NCI-H345 treated with DMSO at 0.1 percent for 48 hours (cell line): ENCODE measurements at regions not wholly inside any gene's neighbourhood (a gene's known extent, or its start where the extent isn't known, plus 50 kb on each side); places are given as distances from the start of the nearest gene placed in this dataset.

ENCODE experiments used
- DNase-seq: peaks from one replicate; lab custom pipeline; 2025; ENCODE audit not compliant: unreplicated experiment; lab: John Stamatoyannopoulos, UW

DNA sequence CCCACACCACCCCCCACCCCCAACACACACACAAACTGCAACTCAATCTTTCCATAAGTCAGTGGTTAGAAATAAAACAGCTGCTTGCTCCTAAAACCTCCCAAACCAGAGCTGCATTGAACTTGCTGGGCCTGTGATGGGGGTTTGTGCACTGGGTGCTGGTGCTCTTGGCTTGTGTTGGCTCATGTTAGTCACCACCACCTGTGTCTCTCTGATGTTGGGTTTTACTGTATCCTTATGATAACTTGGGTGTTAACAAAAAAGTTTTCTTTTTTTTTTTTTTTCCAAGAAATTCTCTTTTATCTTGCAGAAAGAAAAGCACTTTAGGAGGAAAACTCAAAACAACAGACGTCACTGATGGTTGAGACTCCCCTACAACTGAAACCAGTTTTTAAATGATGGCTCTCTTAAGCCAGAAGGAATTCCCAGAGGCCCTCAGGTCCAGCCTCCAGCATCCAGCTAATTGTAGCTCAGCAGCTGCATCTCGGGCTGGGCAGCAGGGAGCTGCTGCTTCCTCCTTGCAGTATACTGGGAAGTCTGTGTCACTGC lies 79.9 kb upstream of the DRD2 start:
- DNase-seq = no peak

DNA sequence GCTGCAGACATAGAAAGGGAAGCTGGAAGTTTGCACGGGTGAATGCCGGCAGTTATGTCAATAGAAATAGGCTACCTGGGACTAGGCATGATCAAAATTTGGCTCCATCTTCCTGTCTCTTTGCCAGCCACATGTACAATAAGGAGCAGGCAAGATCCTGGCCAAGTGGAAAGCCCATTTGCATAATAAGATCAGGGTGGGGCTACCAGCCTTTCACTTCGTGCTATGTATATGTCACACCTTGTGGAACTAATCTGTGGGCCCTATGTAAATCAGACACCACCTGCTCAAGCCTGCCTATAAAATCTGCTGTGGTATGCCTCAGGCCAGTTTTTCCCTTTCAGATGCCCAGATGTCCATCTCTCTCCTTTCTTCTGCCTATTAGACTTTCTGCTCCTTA lies 79.3 kb upstream of the DRD2 start:
- DNase-seq = no peak

DNA sequence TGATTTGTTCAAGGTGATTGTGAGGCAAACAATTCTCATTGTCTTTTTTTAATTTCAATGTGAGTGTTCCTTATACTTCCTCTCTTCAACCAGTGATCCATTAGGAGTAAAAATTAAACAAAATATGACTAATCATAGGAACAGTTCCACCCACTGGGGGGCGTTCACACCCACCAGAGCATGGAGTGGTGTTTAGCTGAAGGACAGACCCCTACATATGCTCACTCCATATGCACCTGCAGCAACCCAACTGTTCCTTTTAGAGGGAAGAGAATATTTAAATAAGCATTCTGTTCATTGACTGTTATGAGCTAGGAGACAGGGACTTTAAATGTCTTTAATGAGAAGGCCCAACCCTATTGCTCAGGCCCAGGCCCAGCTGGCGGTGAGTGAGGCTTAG lies 78.7 kb upstream of the DRD2 start:
- no peak for DNase-seq

DNA sequence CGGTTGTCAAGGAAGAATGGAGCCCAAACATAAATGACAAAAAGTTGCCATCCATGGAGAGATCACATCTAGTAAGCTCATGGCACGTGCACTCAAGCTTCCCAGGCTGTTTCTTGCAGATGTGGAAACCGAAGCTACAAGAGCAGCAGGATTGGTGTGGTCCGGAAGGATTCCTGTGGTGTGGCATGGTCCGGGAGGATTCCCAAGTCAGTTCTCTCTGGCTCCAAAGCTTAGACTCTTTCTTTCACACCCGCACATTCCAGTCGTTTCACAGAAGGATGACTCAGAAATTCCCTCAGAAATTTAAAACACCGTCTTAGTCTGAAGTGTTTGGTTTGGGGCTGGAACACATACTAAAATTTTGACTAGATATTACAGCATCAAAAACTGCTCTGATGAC lies 78.0 kb upstream of the DRD2 start:
- DNase-seq = no peak

DNA sequence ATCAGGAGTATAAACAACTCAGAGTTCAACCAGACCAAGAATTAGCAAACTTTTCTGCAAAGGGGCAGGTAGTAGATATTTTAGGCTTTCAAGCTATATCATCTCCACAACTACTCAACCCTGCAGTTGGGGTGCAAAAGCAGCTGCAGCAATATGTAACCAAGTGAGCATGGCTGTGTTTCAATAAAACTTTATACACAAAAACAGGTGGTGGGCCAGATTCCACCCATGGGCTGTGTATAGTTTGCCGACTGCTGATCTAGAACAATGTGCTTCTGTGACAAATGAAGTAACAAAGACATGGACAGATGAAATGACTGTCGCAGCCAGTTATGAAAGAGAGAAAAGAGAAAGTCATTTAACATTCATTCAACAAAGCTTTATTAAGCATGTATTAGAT lies 77.1 kb upstream of the DRD2 start:
- DNase-seq = no peak

DNA sequence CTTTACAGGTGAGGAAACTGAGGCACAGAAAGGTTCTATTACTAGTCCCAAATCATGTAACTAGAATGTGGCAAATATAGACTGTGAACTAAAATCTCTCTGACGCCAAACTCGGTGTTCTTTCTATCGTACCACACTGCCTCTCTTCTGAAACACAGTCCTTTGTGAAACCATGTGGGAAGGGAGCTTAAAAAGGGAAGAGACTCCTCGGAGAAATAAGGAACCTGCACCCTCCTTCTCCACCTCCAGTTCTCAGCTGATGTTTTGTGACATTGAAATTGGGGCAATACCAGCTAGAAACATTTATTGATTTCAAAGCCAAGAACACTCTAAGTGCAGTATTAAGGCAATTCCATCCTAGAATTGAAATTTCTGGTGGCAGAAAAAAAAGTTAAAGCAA lies 76.4 kb upstream of the DRD2 start:
- no peak for DNase-seq

DNA sequence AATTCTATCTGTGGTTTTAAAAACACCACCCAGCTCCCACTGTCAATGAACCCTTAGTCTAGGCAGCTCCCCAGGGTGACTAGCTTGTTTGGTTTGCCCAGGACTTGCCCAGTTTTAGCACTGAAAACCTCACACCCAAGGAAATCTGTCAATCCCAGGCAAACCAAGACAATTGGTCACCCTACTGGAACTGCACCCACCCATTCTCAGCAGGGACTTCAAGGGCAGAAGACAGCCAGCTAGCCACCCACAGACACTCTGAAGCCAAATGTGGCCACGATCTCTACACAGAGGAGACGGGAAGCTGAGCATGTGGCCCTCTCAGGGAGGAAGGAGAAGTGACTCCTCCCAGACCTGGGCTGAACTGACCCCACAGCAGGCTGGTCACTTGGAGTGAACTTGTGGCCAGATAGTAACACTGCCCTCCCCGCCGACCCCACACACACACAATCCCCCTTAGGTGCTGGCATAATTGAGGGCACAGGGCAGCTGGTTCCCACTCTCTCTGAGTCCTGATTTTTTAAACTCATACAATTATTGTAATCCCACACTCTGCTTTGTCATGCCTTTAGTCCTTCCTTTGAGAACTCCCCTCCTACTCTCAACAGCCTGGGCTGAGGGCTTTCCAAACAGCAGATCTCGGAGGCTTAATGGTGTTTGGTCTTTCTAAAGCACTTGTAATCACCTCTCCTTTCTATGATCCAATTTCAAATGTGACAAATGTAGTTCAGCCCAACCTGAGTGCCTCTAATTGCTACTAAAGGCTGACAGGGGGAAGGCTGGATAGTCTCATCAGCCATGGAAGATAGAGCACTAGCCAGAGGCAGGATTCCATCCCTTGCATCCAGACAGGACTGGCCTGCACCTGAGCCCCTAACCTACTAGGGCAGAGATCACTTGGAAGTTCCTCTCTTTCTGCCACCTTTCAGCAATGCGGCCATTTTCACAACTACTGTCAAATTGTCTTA lies 74.7 kb upstream of the DRD2 start:
- peak; percentile 88 for DNase-seq

GRCh38 chr11:113549061-113549460 lies 73.9 kb upstream of the DRD2 start:
- DNase-seq = no peak

- no peak for DNase-seq
Observed at GRCh38 chr11:113547739-113548138, 72.5 kb upstream of the DRD2 start.

DNA sequence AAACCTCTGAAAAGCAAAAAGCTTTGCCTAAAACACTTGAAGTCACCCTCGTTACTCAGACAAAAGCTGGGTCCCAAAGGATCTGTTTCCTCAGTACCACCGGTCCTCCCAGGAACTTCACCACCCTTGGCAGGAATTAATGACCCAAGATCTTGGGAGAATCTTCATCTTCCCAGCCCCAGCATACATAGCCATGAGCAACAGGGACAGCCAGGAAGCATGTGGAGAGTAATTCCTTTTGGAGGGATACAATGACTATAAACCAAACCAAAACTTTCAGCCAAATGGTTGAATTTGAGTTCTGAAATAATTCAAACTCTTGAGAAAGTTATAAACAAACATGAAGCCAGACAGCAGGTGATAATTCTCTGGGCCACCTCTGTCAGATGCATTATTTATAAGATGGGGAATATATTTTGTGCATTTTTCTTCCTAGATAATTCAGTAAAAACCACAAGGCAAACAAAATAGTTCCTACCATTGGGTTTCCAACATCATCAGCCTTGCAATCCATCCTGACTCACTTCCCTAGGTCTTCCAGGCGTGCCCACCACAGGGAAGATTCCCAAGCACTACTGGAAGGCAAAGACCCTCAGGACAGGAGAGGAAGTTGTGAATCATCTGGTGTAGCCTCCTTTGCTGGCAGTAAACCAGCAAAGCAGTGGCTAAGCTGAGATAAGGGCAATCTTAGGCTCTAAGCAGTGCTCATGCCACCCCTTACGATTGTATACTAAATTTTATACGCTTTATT lies 71.7 kb upstream of the DRD2 start:
- no peak for DNase-seq

DNA sequence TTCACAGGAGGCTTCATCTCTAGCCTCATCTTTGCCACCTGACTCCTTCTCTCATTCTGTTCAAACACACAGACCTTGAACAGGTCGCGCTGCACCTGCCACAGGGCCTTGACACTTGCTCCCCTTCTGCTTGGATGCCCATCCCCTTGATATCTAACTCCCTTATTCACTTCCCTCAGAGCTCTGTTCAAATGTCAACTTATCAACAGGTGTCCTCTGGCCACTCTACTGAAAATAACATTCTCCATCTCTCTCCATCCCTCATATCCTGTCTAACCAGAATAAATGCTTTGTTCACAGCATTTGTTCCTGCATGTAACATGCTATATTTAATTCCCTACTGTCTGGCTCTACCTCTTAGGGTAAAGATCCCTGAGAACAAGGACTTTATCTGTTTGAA lies 67.2 kb upstream of the DRD2 start:
- no peak for DNase-seq

DNA sequence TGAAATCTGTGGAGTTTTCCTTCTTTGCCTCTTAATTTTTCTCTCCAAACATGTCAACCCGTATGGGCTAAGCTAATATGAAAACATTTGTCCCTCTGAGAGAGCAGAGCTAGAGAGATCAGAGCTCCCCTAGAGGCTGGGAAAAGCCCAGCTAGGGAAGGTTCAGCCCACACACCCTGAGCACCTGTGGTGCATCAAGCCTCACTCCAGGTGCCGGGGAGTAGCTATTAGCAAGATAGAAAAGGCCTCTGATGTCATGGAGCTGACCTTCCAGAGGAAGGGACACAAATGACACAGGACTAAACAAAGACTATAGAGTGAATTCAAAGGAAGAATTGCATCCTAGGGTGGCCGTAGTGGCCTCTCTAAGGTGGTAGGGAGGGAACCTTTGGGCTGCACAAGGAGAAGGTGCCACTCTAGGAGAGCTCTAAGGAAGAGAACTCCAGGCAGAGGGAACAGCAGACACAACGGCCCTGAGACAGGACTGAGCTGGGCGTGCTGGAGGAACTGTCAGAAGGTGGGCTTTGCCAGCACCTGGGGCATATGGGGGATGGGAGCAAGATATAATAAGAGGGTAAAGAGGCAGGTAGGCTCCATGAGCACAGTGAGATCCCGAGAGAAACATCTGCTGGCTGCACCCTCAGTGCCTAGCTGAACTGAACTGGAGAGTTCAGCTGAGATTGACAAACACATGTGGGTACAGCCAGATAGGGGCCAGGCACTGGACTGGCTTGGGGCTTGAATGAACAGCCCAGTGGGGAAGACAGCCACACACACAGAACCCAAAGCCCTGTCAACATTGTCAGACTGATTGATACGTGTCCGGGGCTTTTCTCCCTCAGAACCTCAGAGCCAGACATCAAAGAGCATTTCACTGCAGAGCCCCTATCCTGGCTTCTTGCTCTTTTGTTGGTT lies 65.5 kb upstream of the DRD2 start:
- no peak for DNase-seq

DNA sequence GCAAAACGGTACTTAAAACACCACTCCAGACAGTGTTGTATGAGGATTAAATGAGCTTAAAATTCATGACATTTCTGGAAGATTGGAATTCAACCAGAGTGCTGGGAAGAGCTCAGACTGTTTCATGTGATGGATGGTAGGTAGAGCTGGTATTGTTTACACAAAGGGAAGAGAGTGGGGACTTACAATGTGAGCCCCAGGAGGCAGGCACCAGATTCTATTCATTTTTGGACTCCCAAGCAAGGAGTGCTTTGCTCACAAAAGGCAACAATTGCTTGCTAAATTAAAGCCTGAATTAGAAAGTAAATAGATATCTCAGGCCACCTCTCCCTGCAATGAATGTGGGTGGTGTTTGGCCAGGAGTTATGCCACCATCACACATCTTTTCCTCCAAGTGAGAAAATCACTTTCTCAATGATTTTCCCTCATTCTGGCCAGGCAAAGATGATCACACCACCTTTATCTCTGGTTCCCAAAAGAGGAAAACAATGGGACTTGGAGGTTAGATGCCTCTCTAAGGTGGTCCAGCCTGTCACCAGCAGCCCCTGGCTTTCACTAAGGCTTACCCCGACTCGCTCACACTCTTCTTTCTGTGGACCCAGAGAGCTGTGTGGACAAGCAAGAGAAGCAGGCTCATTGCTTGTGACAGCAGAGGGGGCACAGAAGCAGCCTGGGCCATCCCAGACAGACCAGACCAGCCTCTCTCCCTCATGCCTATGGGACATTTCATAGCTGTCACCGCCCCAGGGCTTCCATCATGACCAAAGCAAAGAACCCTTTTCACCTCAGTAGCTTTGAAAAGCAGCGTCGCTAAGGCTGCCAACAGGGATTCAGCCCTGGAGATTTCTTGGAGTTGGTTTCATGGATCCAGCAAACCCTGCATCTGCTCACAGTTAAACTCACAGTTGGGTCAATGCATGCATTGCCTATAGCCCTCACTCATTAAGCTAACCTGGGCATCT lies 63.5 kb upstream of the DRD2 start:
- peak; percentile 94 for DNase-seq

GRCh38 chr11:113534625-113535024 lies 59.4 kb upstream of the DRD2 start:
- no peak for DNase-seq

GRCh38 chr11:113533425-113533698 lies 58.2 kb upstream of the DRD2 start:
- DNase-seq = no peak

DNA sequence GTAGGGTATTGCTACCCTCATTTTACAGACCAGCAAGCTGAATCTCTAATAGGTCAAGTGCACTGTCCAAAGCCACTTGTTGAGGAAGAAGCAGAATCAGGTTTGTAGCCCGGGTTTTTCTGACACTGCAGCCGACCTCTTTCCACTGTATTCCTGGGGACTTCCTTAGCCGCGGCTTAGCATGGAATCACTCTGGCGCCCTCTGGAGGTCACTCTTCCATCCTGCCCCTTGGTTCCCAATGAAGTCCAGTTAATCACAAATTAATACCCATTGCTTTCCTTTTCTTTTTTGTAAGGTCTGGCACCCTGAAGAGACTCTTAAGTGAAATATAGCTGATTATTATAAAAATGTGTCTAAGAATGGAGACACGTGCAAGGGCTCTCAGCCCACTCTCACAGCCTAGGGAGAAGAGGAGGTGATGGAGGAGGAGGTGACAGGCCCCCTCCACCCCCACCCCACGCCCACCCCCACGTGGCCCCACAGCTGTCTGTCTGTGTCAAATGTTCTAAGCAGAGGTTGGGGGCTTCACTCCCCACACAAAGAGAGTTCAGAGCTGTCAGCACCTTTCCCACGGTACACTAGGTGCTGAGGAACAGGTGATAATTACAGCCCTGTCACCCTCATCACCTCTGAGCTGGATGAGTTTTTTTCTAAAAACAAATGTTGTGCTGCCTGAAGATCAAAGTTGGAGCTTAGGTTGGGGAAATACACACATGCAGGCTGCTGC lies 57.7 kb upstream of the DRD2 start:
- DNase-seq = peak; percentile 63

GRCh38 chr11:113531575-113532451 lies 56.6 kb upstream of the DRD2 start:
- DNase-seq = no peak

DNA sequence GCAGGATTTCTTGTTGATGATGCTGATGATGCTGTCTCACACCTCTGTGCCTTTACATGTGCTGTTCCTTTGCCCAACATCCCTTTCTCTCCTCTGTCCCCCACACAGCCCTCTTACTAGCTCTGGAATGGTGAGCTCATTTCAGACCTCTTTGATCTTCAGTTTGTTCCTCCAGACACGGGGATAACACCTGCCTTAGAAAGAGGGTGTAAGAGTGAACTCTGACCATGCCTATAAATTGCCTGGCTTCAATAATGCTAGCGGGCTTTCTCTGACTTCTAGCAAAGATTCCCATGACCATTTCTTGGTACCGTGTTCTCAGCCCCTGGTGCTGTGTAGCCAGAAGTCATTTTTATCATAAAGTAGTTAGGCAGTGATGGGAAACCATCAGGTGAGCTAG lies 55.9 kb upstream of the DRD2 start:
- no peak for DNase-seq
